ENCODE measurements at regions not wholly inside any gene's neighbourhood (a gene's known extent, or its start where the extent isn't known, plus 50 kb on each side); places are given as distances from the start of the nearest gene placed in this dataset.

- ATAC-seq (ENCODE audit: poor library complexity) (no peak), DNase-seq (no peak)
- intact Hi-C loops (cut with DNase I), result loop anchor here (10.0 kb wide), 1 partner anchor 163 kb away; no protein-coding TSS in a partner anchor
Observed at GRCh38 chr16:73711406-73712080, 585.1 kb upstream of the PSMD7 start.

DNA sequence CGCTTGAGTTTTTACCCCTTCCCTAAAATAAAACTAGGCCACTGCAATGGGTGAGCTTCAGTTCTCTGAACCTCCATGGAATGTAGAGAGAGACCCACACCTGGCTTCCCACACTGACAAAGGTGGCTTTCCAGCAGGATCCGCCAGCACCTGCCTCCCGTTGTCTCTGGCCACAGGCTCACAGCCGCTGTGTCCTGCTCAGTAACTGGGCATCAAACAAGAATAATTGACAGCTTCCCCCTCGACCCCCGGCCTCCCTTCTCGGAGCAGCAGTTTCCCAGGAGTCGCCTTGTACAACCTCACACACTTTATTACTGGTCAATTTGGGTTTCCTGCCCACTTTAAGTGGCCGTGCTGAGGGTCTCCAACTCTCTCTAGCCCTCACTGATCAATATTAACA lies 586.1 kb upstream of the PSMD7 start:
- ATAC-seq (ENCODE audit: poor library complexity) (no peak), DNase-seq (no peak)
- intact Hi-C loops (cut with DNase I), result loop anchor here (10.0 kb wide), 1 partner anchor 164 kb away; no protein-coding TSS in a partner anchor

DNA sequence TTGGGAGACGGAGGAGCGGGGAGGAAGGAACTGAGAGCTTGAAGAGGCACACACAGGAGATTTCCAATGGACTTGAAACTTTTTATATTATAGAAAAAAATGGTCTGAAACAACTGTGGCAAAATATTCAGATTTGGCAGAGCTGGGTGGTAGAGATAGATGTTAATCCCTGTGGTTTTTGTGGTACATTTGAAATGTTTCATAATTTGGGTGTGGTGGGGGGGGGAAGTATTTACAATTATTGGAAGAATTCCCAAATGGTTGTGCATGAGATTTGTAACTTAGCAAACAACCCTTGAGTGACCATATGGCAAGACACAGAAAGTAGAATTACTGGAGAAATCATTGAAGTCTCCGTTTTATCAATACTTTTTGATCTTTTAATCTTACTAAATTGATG lies 588.8 kb upstream of the PSMD7 start:
- DNase-seq (no peak), ATAC-seq (ENCODE audit: poor library complexity) (no peak)
- intact Hi-C loops (cut with DNase I), result no loop called here

GRCh38 chr16:73703891-73704290 lies 592.7 kb upstream of the PSMD7 start:
- ATAC-seq (ENCODE audit: poor library complexity) (no peak), DNase-seq (no peak)
- intact Hi-C loops (cut with DNase I), result no loop called here

DNA sequence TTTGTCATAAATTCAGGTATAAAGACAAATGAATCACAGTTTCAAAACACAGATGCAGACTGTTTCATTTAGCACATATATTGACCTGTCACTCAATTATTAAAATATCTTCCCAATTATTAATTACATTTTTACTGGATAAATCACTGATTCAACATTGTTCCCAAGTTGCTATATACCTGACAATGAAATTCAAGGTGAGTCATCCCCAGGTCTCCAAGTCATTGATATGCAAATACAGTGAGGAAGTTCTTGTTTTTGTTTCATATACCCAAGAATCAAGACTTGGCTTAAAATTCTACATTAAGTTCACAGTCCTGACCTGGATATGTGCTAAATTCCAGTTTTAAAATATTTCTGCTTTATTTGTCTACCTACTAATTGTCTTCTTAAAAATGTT lies 599.3 kb upstream of the PSMD7 start:
- DNase-seq (no peak), ATAC-seq (ENCODE audit: poor library complexity) (no peak)
- intact Hi-C loops (cut with DNase I), result no loop called here

GRCh38 chr16:73692861-73693260 lies 603.8 kb upstream of the PSMD7 start:
- no peak for DNase-seq
- intact Hi-C loops (cut with DNase I), result no loop called here
- ATAC-seq (ENCODE audit: poor library complexity), result no peak

DNA sequence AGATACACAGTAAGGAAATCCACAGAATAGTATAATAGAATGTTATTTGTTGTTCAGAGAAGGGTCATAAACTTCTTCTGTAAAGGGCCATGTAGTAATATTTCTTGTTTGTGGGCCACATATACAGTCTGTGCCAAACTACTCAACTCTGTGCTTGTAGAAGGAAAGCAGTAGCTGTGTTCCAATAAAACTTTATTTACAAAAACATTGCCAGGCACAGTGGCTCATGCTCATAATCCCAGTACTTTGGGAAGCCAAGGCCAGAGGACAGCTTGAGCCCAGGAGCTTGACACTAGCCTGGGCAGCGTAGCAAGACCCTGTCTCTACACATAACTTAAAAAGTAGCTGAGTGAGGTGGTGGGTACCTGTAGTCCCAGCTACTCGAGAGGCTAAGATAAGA lies 612.8 kb upstream of the PSMD7 start:
- DNase-seq, result no peak
- no peak for ATAC-seq (ENCODE audit: poor library complexity)

DNA sequence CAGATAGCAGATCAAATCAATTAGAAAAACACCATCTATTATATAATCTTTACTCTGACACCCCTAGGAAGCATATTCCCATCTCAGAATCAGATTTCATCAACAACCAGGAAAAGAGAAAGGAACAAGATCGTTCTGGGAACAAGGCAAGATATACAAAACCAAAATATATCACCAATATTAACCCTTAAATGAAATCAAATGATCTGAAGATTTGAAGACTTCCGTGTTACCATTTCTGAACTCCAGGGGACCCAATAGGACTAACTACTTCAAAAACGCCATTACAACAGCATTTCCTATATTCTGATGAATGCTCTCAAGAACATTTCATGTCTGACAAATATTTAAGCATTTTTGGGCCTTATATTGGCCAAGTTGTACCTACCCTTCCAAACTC lies 624.2 kb upstream of the ZFHX3 start:
- ATAC-seq (ENCODE audit: poor library complexity) (no peak), DNase-seq (no peak)
- intact Hi-C loops (cut with DNase I), result no loop called here

More for the DNA sequence above, 612.8 kb upstream of the PSMD7 start:
- intact Hi-C loops (cut with DNase I), result no loop called here

DNA sequence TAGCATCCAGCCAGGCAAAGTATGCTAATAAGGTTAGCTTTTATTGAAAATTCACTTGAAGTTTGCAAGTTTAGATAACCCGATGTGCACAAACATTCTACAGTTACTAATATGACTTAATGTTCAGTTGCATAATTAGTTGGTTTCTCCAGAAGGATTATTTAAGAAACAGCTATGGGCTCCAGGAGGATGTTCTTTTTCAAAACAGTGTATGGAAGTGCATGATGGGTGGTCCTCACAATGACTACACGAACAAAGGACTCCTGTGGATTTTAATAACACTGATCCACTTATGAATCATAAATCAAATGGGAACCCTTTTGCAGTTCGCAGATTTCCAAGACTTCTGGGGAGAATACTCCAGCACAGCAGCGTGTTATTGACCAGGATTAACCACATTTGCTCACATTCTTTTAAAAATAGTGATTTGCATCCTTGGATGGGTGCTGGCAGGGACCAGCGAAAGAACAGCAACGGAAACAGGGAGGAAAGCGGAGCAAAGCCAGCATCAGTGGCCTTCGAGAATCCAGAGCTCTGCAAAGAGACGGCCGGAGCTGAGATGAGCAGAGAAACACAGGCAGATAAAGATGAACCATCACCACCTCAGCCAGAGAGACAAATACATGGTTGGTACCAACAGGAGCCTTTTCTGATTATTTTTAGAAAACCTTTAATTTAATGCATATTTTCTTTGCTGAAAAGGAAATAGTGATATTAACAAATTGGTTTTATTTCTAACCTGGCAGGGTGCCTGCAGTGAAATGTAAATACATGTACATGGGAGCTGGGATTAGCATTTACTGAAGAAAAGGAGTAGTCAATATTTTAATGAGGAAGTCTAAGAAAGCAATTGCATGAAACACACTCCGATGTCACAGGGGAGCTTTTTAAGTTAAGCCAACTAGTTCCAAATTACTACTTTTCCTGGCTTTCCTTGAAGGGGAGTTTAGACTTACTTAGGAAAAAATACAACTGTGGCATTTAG lies 623.2 kb upstream of the ZFHX3 start:
- ATAC-seq (ENCODE audit: poor library complexity), result no peak
- intact Hi-C loops (cut with DNase I), result no loop called here
- DNase-seq, result no peak

GRCh38 chr16:73669535-73670274 lies 621.8 kb upstream of the ZFHX3 start:
- DNase-seq (no peak), ATAC-seq (ENCODE audit: poor library complexity) (no peak)
- intact Hi-C loops (cut with DNase I), result no loop called here

- intact Hi-C loops (cut with DNase I), result no loop called here
- DNase-seq, result no peak
Observed at GRCh38 chr16:73663720-73664119, 615.8 kb upstream of the ZFHX3 start.

GRCh38 chr16:73636196-73636595 lies 588.3 kb upstream of the ZFHX3 start:
- intact Hi-C loops (cut with DNase I), result no loop called here
- ATAC-seq (ENCODE audit: poor library complexity) (no peak), DNase-seq (no peak)

More at GRCh38 chr16:73663720-73664119, 615.8 kb upstream of the ZFHX3 start:
- no peak for ATAC-seq (ENCODE audit: poor library complexity)

DNA sequence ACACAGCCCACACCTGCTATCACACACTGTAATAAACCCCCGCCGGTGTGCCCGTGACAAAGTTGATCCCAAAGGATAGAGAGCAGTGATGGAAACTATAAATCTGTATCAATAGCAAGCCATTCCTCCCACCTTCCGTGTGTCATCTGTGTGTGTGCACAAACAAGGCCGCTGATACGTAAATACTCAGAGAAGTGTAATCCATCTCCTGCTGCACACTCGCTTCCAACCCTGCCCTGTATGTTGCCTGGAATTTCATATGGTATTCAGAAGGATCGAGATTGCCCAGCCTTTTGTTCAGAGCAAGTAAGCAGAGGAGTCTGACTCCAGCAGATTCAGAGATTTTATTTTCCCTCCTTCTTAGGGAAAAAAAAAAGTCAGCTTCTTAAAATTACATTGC lies 581.1 kb upstream of the ZFHX3 start:
- ATAC-seq (ENCODE audit: poor library complexity) (no peak), DNase-seq (no peak)
- intact Hi-C loops (cut with DNase I), result no loop called here

DNA sequence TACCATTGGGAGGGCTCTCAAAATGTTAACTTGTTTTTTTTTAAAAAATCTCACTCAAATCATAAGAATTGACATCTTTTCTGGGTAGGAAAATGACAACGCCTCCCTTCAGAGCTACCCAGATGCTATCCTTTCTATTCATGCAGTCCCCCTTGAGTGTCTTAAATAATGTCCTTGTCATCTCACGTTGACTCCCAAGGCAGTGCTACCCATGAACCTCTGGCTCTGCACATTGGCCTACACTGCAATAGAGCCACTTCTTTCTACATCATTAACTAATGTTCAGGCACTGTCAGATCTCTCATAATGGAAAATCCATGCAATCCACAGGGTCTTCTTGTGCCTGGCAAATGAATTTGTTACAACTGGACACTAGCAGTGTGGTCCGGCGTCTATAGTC lies 569.8 kb upstream of the ZFHX3 start:
- no peak for DNase-seq
- no peak for ATAC-seq (ENCODE audit: poor library complexity)
- intact Hi-C loops (cut with DNase I), result no loop called here

DNA sequence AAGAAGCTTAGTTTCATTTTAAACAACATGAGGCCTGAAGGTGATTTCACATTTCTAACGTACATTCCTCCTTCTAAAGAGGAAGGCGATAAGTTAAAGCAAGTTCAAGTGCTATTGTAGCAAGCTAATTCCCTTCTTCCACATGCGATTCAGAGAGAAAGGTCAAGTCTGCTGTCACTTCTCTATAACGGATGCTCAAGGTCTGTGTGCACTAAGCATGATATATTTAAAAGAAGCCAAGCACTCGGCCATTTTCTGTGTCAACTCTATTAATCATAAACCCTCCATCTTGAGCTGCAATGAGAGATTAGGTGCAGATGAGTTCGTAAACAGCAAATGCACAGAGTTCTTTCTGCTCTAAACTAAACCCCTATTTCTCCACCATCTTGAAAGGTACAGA lies 568.8 kb upstream of the ZFHX3 start:
- ATAC-seq (ENCODE audit: poor library complexity), result no peak
- DNase-seq, result no peak
- intact Hi-C loops (cut with DNase I), result no loop called here

- ATAC-seq (ENCODE audit: poor library complexity) (no peak), DNase-seq (no peak)
- intact Hi-C loops (cut with DNase I), result no loop called here
Observed at GRCh38 chr16:73616166-73616753, 568.3 kb upstream of the ZFHX3 start.

DNA sequence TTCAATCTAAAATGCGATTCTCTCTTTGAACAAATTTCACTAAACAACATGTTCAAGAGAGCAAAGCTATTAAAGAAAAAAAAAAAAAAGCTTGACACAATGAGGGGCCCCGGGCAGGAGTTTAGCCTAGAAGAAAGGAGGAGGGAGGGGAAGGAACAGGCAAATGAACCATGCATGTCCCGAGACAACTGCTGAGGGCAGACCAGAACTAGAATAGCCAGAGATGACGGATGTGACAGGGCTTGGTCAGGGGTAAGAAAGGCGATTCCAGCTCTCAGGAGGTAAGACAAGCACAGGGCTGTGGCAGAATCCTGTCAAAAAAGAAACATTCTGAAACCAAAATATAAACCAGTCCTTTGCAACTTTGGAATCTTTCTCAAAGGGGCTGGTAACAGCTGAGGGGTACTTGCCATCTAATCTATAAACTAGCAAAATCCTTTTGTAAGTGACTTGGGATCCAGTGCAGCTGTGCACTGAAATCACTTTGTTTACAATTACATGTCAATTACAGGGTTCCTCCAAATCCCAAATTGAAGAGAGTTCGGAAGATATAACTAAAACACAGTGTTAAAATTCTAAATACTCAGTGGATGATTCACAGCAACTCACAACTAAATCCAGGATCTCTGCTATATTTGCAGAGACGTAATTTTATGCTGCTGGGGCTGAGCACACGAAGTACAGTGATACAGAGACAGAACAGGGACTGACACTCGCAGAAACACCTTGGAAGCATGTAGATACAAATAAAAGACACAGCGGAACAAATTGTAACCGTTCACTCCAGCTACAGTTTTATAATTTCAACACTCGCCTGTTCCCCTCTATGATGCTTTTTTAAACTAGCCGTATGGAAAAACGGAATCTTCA lies 567.4 kb upstream of the ZFHX3 start:
- ATAC-seq (ENCODE audit: poor library complexity), result no peak
- intact Hi-C loops (cut with DNase I), result no loop called here

DNA sequence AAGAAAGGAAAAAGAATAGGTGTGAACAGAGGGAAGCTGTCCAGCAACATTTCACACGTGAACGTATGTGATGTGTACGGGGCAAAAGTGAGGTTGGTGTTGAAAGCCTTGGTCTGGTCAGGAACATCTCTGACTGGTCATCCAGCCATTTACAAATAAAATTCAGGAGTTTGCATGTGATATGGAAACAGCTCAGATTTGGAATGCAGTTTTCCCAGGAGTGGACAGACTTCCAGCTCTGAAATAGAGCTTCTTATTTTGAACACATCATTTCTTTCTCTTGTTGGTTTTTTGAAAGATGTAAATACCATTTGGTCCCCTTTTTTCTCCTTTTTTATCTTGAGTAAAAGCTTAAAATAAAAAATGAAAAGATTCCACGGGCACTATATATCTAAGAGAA lies 566.2 kb upstream of the ZFHX3 start:
- intact Hi-C loops (cut with DNase I), result no loop called here
- ATAC-seq (ENCODE audit: poor library complexity) (no peak), DNase-seq (no peak)

More for the DNA sequence above, 567.4 kb upstream of the ZFHX3 start:
- DNase-seq, result no peak

Measured in Right ventricle myocardium superior (tissue), 1 donor.